Left hindlimb (tissue), 1 donor: ENCODE measurements at regions not wholly inside any gene's neighbourhood (a gene's known extent, or its start where the extent isn't known, plus 50 kb on each side); places are given as distances from the start of the nearest gene placed in this dataset.

Experiments used
- DNase-seq: peaks from one replicate; pipeline ENCODE4 v3.0.0-alpha.2; 2018

DNA sequence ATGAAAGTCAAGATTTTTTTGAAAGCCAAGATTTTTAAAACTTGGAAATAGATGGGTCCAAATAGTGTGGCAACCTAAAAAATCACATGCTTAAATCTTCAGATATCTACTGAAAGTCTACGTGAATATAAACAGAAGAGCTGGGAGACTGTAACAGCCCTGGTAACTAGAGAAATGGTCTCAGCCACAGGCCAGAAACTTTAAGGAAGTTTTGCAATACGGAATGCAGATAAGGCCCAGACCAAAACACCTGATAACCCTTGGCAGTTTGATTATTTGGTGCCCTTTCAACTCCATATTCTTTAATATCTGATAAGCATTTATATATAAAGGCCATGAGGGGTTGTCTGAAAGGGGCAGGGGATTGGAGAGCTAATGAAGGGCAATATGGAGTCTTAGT lies 537.3 kb upstream of the TGFBR2 start:
- DNase-seq = no peak

DNA sequence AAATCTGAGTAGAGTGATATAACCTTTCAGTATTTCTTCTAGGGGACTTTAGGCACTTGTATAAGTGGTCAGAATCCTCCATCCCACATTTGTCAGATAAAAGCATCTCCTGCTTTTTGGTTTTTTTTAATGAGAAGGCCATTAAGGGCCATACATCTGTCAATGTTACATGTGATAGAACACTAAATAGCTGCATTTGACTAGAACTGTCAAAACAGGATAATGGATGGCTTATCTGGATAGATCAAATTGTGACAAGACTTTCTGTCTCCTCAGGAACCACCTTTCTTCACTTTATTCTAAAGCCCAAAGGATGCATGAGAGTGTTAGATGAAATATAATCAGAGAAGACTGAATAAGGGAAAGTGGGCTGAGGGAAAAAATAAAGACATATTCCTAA lies 533.4 kb upstream of the TGFBR2 start:
- no peak for DNase-seq

DNA sequence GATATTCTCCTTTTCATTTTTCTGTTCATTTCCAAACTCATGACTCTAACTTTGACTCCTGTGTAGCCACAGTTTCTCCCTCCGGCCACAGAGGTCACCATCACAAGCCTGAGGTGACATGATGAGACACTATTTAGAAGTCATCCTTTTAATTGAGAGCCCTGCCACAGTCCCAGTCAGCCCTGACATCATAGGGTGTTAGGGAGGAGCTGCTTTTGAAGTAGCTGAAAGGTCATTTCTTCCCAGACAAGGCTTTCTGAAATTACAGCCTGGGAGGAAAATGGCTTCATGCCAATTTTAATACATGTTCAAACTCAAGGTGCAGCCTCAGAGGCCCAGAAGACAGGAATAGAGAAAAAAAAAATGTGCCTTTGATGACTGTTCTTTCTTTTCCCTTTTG lies 532.8 kb upstream of the TGFBR2 start:
- no peak for DNase-seq

DNA sequence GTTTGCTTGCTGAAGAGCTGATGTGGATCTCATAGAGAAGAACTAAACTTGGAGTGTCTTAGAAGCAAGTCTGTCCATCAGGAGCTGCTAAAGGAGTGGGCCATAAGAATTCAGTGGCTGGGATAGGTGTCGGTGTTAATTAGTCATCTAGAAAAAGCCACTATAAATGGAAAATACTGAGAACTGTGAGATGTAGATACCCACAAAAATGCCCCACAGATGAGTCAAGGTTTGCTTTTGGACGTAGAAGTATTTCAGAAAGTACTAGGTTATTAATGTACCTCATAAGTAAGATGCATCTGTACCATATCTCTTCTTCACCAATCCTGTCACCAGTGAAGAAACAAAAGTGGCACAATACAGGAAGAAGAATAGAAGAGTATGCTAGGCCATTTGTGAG lies 530.9 kb upstream of the TGFBR2 start:
- DNase-seq = no peak

DNA sequence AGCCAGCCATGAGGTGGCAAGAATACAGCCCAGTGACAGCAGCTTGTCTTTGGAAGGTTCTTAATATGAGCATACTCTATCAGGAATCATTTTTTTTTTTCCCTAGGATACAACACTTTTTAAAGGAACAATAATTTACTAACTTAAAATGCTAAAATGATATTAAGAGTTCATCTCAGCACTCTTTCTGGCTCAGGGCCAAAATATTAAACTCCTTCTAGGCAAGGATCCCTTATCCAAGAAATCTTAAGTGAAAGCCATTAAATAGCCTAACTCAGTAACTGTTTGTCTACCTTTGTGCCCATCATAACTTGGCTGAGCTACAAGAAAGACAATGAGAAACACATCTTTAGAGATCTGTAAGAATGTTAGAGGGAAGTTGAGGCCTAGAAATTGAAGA lies 529.5 kb upstream of the TGFBR2 start:
- DNase-seq = no peak

DNA sequence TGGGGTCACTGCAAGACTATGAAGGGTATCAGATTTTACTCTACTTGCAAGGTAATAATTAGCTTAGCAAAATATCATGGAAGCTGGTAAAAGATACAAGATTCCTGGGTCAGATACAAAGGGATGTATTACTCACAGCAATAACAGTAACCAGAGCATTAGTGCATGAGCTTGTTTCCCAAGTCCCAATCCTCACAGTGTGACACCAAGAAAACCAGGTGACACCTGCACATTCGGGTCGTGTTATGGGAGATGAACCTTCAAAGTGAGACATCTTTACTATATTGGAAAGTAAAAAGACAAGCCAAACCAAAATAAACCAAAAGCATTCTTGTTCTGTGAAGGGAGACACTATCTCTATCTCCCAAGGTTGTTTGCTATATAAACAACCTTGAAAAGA lies 528.7 kb upstream of the TGFBR2 start:
- DNase-seq = no peak

DNA sequence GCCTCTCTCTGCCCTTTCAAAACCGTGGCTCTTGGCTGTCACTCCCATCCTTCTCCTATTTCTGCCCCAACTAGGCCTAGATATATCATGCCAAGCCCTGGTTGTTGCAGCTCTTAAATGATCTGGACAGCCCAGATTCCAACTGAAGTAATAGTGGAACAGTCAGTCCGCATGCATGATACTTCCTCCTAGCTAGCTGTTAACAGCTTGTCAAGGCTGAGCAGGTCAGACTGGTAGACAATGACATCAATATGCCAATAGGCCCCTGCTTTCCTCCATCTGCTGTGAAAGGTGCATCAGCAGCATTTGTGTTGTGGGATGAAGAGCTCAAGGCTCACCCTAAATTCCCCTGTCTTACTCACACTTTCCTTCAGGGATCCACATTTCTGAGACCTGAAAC lies 527.7 kb upstream of the TGFBR2 start:
- no peak for DNase-seq

DNA sequence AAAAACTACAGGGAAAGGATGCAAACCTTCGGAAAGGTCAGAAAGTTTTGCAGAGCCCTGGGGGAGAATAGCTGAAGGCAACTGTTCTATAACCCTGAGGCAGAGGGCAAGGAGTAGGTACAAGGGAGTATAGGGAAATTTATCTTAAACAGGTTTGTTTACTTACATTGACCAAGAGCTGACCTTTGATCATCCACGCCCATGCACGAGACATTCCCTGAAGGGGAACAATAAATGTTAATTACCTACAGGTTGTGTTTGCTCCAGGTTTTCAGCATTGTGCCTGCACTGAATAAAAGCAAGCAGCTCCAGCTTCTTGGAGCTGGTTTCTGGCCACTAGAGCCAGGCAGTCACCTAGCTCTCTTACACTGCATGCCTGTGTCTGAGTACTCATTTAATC lies 524.5 kb upstream of the TGFBR2 start:
- no peak for DNase-seq

DNA sequence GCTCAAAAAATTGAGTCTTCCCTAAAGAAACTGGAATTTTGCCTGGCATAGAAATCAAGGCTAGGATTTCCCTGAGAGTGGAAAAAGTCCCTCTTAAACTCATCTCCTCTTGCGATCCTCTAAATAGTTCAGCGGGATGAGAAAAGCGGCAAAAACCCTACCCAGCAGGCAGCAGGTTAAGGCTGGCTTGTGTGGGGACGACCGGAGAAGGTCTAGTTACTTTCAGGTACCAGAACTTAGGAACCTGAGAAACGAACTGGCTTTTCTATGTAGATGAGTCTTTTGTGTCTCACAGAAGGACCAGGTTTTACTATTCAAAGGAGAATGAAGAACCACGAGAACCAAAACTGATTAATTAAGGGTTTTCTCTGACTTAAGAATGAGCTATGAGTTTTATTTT lies 523.7 kb upstream of the TGFBR2 start:
- no peak for DNase-seq

DNA sequence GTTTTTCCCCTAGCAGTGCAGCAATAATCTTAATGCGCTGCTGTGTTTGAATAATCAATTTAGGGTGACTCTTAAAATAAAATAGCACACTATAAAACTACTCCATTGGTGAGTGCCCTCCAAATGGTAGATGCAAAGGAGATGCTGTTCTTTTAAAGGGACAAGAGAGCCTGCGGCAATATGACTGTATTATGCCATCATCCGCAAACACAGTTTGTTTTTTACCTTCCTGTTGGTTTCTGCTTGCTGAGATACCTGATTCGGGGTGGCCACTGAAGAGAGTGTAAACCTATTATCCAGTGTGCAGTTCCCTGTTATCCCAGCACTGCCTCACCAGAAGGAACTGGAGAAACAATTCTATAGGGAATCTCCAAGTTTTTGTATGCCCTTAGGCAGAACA lies 523.1 kb upstream of the TGFBR2 start:
- no peak for DNase-seq

DNA sequence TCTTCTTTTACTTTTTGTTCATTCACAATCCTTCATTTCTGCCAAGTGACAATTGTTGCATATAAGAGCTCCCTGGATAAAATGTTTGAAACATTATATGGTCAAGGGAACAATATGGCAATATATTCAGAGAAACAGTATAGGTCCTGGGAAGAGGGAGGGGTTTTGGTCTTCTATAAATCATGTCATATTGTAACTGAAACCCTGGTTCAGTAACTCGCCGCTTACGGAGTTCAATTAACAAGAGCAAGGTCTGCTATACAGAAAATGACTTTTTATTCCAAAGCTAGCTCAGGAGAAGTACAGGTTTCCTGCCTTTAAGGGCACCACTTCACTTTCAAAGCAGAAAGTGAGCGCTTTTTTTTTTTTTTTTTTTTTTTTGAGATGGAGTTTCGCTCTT lies 522.1 kb upstream of the TGFBR2 start:
- no peak for DNase-seq

DNA sequence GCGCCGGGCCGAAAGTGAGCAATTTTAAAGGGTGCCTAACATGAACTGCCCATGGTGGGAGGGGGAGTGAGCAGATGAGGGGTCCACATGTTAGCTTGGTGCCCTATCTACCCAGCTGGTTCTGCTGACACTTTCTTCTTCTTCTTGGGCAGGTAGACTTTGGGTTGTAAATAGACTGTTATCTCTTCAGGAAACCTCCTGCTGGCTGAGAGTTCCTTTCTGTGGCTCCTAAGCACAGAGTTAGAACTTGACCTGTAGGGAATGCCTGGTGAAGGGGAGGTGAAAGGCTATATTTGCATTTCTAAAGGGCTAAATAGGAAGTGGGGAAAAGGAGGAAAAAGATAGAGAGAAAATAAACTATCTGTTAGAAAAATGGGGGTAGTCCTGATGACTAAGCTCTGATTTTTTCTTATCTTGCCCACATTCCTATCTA lies 521.4 kb upstream of the TGFBR2 start:
- DNase-seq = no peak

DNA sequence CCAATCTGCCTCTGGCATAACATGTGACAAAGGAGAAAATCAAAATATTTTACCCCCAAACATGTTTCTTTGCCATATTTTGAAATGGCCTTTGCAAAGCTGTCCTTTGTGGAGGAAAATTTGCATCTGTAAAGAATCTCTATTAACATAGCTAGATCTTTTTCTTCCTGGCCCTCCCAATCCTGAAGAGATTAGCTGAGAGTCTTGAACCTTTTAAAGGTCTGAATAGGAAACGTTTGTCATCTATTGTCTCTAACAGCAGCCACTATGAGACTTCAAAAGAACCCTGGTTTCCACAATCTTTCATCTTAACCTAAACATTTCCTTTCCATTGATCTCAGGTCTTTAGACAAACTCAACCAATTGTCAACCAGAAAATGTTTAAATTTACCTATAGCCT lies 520.9 kb upstream of the TGFBR2 start:
- DNase-seq = no peak

DNA sequence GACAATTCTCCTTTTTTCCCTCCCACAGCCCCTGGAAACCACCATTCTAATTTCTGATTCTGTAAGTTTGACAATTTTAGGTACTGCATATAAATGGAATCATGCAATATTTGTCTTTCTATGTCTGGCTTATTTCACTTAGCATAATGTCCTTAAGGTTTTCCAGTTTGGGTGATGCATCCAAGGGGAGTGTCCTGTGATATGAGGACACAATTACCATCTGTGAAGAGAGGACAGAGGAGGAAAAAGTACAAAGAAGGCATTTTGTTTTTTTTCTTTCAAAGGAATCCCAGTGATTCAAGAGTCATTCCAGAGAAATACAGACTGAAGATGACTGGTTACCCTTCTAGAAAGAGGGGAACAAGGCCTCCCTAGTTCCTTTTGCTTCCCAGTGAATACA lies 514.7 kb upstream of the TGFBR2 start:
- no peak for DNase-seq

DNA sequence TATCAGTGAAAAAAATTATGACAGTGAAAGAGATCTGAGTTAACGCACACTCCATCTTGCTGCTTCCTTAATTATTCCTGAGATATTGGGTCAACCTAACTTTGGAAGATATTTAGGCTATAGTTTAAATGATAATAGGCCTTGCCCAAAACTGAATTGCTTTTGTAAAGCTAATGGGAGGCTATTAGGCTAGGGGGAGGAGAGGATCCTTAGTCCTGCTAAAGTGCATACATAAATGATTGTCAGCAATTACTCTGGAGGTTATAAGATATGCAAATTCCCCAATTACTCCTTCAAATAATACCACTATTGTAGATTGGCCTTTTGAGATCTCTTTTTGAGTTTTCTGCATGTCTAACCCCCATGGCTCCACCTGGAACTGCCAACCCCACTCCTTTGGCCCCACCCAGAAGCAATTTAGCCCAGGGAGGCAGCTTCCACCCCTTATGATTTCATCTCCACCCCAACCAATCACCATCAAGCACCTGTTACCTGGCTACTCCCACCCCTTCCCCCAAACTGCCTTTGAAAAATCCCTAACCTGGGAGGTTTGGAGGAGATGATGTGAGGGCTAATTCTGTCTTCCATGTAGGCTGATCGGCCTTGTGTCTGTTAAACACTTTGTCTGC lies 509.3 kb upstream of the TGFBR2 start:
- DNase-seq = no peak

DNA sequence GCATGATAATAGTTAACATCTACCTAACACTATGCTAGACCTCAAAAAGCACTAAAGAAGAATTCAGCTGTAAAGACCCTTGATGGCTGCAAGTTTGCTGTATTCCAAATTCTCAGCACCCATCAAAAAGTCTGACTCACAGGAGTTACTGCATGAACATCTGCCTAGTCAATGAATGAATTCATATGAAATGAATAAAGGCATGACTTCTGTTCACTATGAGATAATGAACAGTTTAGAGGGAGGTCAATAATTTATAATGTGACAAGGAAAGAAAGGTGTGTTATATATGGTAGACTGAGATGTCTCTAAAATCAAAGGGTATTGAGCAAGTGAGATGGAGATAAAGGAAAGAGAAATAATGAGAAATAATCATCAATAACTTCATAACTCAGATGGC lies 508.2 kb upstream of the TGFBR2 start:
- DNase-seq = no peak

DNA sequence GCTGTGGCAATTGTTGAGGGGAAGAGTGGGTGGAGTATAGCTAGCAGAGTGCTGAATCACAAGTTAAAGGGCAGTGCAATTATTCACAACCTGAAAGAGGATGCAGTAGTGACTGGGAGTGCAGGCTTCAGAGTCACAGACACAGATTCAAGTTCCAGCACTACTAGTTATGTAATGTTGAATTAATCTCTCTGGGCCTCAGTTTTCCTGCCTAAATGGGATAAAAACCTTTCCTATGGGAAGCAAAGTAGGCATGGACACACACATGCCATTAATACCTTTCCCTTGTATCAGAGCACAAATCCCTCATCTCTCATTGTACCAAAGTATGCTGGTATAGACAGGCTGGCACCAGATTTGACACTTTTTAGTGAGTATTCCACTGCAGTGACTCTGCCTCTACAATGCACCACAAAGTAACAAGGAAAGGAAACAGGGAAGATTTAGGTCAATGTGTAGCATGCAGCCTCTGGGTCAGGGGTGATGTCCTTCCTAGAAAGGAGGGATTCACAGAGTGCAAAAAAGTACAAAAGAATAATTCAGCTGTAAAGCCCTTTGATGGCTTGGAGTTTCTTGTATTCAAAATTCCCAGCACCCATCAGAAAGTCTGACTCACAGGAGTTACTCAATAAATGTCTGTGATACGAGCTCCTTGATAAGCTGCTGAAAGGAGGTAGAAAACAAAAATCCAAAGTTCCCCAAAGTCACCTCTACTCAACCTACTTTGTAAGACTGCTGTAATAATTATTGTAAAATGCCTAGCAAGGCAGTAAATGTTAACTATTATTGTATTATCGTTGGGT lies 507.5 kb upstream of the TGFBR2 start:
- no peak for DNase-seq

DNA sequence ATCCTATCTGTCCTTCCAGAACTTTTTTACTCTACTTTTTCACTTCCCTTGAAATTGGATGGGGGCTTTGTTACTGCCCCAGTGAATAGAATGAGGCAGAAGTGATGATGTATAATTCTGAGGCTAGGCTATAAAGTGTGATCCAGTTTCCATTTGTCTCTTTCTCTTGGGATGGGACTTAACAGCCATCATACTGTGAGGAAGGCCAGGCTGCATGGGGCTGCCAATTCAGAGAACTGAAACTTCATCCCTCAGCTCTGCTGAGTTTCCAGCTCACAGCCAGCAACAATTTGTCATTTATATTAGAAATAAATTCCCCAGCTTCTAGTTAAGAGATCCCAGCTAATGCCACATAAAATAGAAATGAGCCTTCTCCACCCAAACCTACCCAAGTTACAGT lies 504.0 kb upstream of the TGFBR2 start:
- no peak for DNase-seq

DNA sequence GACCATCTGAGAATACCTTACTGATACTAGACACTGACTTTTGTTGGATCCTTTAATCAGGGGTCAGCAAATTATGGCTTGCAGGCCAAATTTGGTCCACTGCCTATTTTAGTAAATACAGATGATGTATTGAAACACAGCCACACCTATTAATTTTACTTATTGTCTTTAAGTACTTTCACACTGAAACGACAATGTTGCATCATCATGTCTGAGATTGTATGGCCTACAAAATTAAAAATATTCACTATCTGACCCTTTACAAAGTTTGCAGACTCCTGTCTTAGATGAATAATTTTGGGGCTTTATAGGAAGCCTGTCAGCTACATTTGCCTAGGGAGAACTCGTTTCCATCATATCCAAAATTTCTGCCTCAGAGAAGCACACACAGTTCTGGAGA lies 503.2 kb upstream of the TGFBR2 start:
- no peak for DNase-seq

DNA sequence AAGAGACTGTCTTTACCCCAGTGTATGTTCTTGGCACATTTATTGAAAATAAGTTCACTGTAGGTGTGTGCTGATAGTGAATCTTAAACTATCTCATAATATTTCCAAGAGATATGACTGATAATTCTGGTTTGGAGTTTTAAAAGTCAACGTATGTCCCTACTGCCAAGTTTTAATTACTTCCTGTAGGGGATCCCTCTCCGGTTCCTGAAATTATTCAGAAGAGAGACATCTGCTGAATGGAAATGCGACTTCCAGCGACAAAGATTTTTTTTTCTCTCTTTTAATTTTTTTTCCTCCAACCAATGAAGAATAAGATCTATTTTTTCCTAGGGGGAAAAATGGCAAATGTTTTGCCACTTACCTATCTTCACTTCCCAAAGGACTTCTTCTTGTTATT lies 498.9 kb upstream of the TGFBR2 start:
- DNase-seq = no peak

DNA sequence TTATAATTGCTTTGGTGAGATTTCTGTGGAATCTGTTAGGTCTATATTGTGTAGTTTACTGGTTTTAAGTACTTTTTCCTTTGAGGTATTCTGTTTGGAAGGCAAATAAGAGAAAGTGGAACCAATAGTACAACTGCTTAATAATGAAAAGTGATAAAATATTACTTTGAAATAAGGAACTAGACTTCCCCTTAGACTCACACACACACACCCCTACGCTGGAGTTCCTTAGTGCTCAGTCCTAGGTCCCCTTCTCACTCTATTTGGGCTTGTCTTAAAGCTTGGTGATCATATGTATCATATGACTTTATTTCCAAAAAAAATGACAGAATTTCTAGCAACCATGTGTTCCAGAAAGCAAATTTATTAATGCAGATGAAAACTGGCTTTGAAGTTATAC lies 494.0 kb upstream of the TGFBR2 start:
- DNase-seq = no peak

DNA sequence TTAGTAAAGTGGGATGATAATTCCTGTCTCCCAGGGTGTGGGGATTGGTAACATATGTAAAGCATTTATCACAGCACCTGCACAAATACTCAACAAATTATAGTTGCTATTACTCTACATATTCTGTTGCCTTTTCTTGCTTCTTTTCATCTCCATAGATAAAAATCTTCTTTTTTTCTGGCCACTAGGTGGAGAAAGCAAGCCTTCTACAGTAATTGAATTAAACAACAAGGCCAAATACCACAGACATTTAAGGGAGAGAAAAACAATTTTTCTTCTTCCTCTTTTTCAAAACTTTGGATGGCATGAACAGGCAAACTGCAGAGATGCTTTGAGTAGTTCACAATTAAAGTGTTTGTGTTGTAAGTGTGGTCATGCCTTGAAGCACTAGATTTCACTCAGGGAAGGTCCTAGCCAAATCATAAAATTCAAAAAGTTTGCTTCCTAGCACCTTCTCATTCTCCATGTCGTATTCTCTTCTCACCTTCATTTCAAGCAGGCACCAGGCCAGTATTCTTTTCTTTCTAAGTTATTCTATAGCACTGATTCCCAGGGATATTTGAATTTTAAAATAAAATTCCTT lies 493.4 kb upstream of the TGFBR2 start:
- DNase-seq = no peak

DNA sequence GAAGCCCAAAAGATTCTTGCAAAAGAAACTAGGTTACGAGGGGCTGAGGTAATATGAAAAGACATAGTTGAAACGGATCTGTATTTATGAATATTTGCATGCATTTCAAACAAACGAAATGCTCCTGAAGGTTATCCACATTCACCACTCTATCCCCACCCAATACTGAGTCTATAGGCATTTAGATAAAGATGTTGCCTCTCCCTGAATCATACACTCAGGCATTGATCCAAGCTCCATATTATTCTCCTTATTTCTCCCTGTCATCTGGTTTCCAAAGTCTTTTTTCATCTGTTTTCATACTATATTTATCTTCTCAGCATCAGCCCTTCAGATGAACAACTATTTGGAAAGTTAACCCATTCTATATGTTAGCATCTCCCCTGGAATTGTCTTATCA lies 492.5 kb upstream of the TGFBR2 start:
- DNase-seq = no peak

DNA sequence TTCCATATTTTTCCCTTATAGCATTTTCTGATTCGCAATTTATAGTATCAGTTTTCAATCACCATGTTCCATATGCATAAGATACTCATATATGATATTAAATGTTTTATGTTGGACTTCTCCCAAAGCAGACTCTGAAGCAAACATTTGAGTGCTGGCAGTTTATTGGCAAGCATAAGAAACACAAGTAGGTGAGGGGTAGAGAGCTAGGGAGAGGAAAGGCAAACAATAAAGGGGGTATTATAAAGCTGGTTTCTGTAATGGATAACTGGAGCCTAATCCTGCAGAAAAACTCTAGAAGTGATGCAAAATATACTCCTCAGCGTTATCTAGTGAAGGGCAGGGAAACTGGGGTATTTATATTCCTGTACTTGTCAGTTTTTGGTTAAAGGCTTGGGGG lies 491.5 kb upstream of the TGFBR2 start:
- DNase-seq = no peak

DNA sequence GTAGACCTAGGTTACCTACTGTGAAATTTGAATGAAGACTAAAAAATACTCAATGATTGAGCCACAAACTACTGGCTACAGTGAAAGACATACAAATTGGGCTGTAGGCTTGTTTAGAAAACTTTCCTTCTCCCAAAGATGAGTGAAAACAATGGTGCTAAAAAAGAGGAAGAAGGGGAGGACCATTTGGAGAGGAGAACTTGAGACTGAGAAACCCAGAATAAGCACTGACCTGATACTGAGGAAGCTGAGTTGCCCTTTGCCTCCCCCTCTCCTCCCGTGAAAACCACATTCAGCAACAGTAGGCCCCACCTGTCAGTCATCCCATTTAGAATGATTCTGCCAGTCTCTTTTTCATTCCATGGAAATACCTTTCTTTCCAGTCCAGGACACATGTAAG lies 484.0 kb upstream of the TGFBR2 start:
- no peak for DNase-seq
